Tibial nerve (tissue), 4 donors: ENCODE measurements at regions not wholly inside any gene's neighbourhood (a gene's known extent, or its start where the extent isn't known, plus 50 kb on each side); places are given as distances from the start of the nearest gene placed in this dataset.
"Not testable (repeated sequence)": the region's sequence is repeated elsewhere in the genome, so short reads cannot be mapped to it uniquely, and the experiment has no call there.

Source experiments
- DNase-seq, 2 donors: peaks; one replicate each; pipeline ENCODE4 v3.0.0-alpha.2; 2019; ENCODE audit warnings: low spot score in 2 of 2
- H3K27ac ChIP-seq, 4 donors: fragments of 200-600 bp; sonication (generic) in 3 of 4; one replicate each; pipeline ENCODE4 v1.5.1; 2017 to 2019; ENCODE audit warnings: mild to moderate bottlenecking in 1 of 4
- H3K27me3 ChIP-seq, 2 donors: fragments of 200-600 bp; sonication (generic) in 1 of 2; one replicate each; pipeline versions ENCODE4 v1.5.1 to v1.6.0; 2017 to 2019
- H3K36me3 ChIP-seq, 3 donors: fragments of 200-600 bp; sonication (generic); one replicate each; pipeline ENCODE4 v1.5.1; 2018 to 2019
- H3K4me1 ChIP-seq, 4 donors: fragments of 200-600 bp; sonication (generic) in 3 of 4; one replicate each; pipeline ENCODE4 v1.5.1; 2017 to 2019
- H3K4me3 ChIP-seq, 4 donors: fragments of 200-600 bp; sonication (generic) in 3 of 4; one replicate each; pipeline ENCODE4 v1.5.1; 2017 to 2019; ENCODE audit warnings: mild to moderate bottlenecking in 1 of 4, moderate library complexity in 1 of 4
- H3K9me3 ChIP-seq, 4 donors: fragments of 200-600 bp; sonication (generic) in 3 of 4; one replicate each; pipeline ENCODE4 v1.5.1; 2017 to 2019
- EP300 ChIP-seq, 2 donors: sonication (generic); formaldehyde crosslinking; IDR thresholded peaks; one replicate each; pipeline ENCODE4 v1.6.1; 2017; ENCODE audit warnings: antibody characterized with exemption in 2 of 2, mild to moderate bottlenecking in 1 of 2
- POLR2A ChIP-seq, 2 donors: fragments of 450-650 bp; IDR thresholded peaks; one replicate each; pipeline ENCODE4 v1.6.1; 2017; ENCODE audit warnings: antibody characterized with exemption in 2 of 2, mild to moderate bottlenecking in 2 of 2, moderate library complexity in 2 of 2
- WGBS, 2 donors: methylation state at CpG; one replicate each; pipeline ENCODE4 v1.1.5; 2018; 5-methylcytosine and 5-hydroxymethylcytosine counted together
- TF ChIP-seq, protein P1 (sequence below), 5 experiments: fragments of 200-600 bp in 3 of 5; fragments of 450-650 bp in 2 of 5; sonication (generic) in 3 of 5; IDR thresholded peaks; one replicate each; pipeline ENCODE4 v1.5.1; 2016 to 2019; ENCODE audit warnings: antibody characterized with exemption in 5 of 5, mild to moderate bottlenecking in 3 of 5, moderate library complexity in 2 of 5

DNA sequence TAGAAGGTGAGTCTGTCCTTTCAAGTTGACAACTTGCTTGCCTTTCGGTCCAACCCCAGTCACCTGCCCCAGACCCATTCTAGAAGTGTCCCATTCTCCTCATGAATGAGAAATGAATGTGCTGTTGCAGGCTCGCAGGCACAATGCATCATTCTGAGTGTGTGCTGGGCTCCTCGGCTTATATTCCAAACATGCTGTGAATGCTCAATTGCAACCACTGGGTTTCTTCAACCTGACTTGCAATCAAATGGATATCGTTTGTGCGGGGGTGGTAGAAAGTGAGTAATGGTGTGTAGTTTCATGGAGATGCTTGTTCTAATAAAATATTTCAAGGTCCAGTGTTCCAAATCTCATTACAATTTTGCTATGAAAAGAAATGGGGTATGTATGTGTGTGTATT is 256.6 kb upstream of the IL12B start:
- no peaks in the 10 kb centered on the region for H3K27me3 ChIP-seq
- H3K9me3 ChIP-seq: peaks cover 0 to 11% (median 0%) of the 10 kb centered on the region in 4 donors
- H3K36me3 ChIP-seq: no peaks in the 10 kb centered on the region
- no peak overlapping the region for H3K4me3 ChIP-seq
- no peaks in the 10 kb centered on the region for H3K4me1 ChIP-seq
- TF ChIP-seq, protein P1, sequence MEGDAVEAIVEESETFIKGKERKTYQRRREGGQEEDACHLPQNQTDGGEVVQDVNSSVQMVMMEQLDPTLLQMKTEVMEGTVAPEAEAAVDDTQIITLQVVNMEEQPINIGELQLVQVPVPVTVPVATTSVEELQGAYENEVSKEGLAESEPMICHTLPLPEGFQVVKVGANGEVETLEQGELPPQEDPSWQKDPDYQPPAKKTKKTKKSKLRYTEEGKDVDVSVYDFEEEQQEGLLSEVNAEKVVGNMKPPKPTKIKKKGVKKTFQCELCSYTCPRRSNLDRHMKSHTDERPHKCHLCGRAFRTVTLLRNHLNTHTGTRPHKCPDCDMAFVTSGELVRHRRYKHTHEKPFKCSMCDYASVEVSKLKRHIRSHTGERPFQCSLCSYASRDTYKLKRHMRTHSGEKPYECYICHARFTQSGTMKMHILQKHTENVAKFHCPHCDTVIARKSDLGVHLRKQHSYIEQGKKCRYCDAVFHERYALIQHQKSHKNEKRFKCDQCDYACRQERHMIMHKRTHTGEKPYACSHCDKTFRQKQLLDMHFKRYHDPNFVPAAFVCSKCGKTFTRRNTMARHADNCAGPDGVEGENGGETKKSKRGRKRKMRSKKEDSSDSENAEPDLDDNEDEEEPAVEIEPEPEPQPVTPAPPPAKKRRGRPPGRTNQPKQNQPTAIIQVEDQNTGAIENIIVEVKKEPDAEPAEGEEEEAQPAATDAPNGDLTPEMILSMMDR (IDR thresholded peaks at IDR 0.05): no peak
- TF ChIP-seq POLR2A (IDR thresholded peaks at IDR 0.05) (no peak), EP300 (IDR thresholded peaks at IDR 0.05) (no peak)
- DNase-seq: no peak
- 82 to 83% methylated on average over 5 of the region's 5 CpGs for WGBS, 2 donors
- H3K27ac ChIP-seq: no peak overlapping the region

DNA sequence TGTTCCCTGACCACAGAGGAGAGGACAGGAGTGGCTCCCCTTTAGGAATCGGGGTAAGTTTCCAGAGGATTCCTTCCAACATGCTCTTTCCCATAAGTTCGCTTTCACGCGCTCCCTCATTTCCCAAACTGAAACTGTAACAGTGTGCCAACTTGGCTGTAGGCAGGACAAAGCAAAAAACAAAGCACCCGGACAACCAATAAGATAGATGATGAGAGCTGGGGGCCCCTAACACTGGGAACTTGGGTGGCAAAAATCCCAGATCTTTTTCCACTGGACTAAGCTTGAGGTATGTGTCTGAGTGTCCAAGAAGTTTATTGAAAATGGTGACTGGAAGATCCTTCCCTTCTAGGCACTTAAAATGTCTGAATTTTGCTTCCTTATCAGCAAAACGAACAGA is 258.7 kb upstream of the IL12B start:
- Histone ChIP-seq H3K27ac (no peak overlapping the region), H3K27me3 (no peaks in the 10 kb centered on the region), H3K9me3 (peaks cover 0 to 5% (median 0%) of the 10 kb centered on the region in 4 donors), H3K36me3 (no peaks in the 10 kb centered on the region), H3K4me1 (no peaks in the 10 kb centered on the region), H3K4me3 (no peak overlapping the region)
- WGBS, 2 donors: 86 to 90% methylated on average over 6 of the region's 6 CpGs
- TF ChIP-seq POLR2A (IDR thresholded peaks at IDR 0.05) (no peak), EP300 (IDR thresholded peaks at IDR 0.05) (no peak)
- TF ChIP-seq, protein P1 (IDR thresholded peaks at IDR 0.05): no peak
- no peak for DNase-seq

DNA sequence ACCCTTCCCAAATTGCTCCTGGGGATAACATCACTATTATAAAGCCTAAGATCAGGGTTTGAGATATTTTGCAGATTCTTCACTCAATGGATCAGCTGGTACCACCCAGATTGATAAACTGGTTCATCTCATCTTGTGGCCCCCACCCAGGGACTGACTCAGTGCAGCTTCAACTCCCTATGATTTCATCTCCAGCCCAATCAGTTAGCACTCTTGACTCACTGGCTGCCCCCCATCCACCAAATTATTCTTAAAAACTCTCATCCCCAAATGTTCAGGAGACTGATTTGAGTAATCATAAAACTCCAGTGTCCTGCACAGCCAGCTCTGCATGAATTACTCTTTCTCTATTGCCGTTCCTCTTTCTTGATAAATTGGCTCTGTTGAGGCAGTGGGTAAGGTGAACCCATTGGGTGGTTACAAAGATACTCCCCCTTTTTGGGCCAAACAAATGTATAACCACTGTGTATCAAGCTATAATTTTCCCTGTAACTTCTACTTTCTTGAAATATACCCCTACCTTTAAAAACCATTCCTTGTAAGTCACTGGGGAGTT is 263.3 kb upstream of the IL12B start:
- H3K27me3 ChIP-seq: no peaks in the 10 kb centered on the region
- 63 to 93% methylated on average over 1 of the region's 1 CpG for WGBS, 2 donors

DNA sequence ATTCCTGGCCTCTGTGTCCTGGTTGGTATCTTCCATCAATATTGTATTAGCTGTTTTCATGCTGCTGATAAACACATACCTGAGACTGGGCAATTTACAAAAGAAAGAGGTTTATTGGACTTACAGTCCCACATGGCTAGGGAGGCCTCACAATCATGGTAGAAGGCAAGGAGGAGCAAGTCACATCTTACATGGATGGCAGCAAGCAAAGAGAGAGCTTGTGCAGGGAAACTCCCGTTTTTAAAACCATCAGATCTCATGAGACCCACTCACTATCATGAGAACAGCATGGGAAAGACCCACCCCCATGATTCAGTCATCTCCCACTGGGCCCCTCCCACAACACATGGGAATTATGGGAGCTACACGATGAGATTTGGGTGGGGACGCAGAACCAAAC is 265.3 kb upstream of the IL12B start:
- not testable (repeated sequence) for H3K4me1 ChIP-seq, H3K36me3 ChIP-seq, H3K27ac ChIP-seq, H3K4me3 ChIP-seq, H3K27me3 ChIP-seq, DNase-seq
- H3K9me3 ChIP-seq: peaks cover 0 to 16% (median 0%) of the 10 kb centered on the region in 4 donors
- 84 to 86% methylated on average over 3 of the region's 3 CpGs for WGBS, 2 donors

More for the DNA sequence above, 263.3 kb upstream of the IL12B start:
- H3K36me3 ChIP-seq: no peaks in the 10 kb centered on the region
- H3K4me3 ChIP-seq: no peak overlapping the region
- no peaks in the 10 kb centered on the region for H3K4me1 ChIP-seq
- no peak overlapping the region for H3K27ac ChIP-seq
- peaks cover 0 to 5% (median 0%) of the 10 kb centered on the region in 4 donors for H3K9me3 ChIP-seq
- no peak for DNase-seq
- no peak for TF ChIP-seq POLR2A (IDR thresholded peaks at IDR 0.05)
- TF ChIP-seq, protein P1 (IDR thresholded peaks at IDR 0.05): no peak
- no peak for TF ChIP-seq EP300 (IDR thresholded peaks at IDR 0.05)

DNA sequence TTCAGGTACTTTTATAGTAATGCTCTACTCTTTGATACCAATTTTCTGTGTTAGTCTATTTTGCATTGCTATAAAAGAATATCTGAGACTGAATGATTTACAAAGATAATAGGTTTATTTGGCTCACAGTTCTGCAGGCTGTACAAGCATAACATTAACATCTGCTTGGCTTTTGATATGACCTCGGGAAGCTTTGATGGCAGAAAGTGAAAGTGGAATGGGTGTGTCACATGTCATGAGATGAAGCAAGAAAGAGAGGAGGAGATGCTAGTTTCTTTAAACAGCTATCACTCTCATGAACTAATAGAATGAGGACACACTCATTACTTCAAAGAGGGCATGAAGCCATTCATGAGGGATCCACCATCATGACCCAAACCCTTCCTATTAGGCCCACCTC is 270.9 kb upstream of the IL12B start:
- Histone ChIP-seq H3K27me3 (no peaks in the 10 kb centered on the region), H3K4me3 (no peak overlapping the region), H3K27ac (no peak overlapping the region), H3K9me3 (peaks cover 0 to 15% (median 0%) of the 10 kb centered on the region in 4 donors), H3K36me3 (no peaks in the 10 kb centered on the region), H3K4me1 (no peaks in the 10 kb centered on the region)
- DNase-seq: no peak
- 39 to 45% methylated on average over 1 of the region's 1 CpG for WGBS, 2 donors
- TF ChIP-seq EP300 (IDR thresholded peaks at IDR 0.05) (no peak), POLR2A (IDR thresholded peaks at IDR 0.05) (no peak)
- TF ChIP-seq, protein P1 (IDR thresholded peaks at IDR 0.05): no peak

DNA sequence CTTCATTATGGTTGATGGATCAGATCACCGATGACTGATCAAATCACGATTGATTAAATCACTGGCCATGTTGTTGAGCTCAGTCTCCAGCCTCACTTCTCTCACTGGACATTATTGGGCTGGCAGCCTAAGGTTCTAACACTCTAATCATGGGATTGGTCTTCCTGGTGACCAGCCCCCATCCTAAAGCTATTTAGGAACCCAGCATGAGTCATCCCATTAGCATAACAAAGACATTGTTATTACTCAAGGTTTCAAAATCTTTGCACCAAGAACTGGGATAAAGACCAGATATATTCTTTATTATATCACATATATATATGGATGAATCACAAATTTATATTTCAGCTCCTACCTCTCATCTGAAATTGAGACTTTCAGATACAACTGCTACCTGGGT is 272.1 kb upstream of the IL12B start:
- TF ChIP-seq POLR2A (IDR thresholded peaks at IDR 0.05): no peak
- TF ChIP-seq, protein P1 (IDR thresholded peaks at IDR 0.05): no peak
- no peak for TF ChIP-seq EP300 (IDR thresholded peaks at IDR 0.05)
- Histone ChIP-seq H3K9me3 (peaks cover 0 to 15% (median 0%) of the 10 kb centered on the region in 4 donors), H3K27ac (no peak overlapping the region), H3K36me3 (no peaks in the 10 kb centered on the region), H3K4me3 (no peak overlapping the region), H3K4me1 (no peaks in the 10 kb centered on the region), H3K27me3 (no peaks in the 10 kb centered on the region)
- no peak for DNase-seq
- 91 to 98% methylated on average over 2 of the region's 2 CpGs for WGBS, 2 donors
